ENCODE measurements at regions not wholly inside any gene's neighbourhood (a gene's known extent, or its start where the extent isn't known, plus 50 kb on each side); places are given as distances from the start of the nearest gene placed in this dataset.

DNA sequence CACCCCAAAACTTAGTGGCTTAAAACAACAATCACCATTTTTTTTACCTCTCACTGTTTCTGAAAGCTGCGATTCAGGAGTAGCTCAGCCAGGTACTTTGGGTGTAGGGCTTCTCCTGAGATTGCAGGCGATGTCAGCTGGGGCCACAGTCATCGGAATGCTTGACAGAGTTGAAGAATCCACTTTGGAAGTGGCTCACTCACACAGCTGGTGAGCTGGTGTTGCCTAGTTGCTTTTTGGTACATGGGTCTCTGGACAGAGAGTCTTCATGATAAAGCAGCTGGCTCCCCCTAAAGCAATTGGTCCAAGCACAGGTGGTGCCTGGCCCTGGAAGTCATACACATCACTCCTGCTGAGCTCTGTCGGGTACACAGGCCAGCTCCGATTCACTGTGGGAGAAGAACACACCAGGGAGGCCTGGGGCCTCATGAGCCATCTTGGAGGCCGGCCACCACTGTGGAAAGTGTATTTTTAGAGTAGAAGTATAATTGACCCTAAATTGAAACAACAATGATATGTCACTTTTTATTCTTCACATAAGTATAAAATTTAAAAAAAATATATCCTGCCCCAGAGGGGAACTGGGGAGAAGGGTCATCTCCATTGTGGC lies 75.2 kb upstream of the GALNT2 start:
- intact Hi-C loops (cut with DNase I; ENCODE audit: low total_unique reads) (no loop called here), in situ Hi-C loops (cut with MboI; ENCODE audit: low pct_ligation_motif_present in 1 of 4, low pct_unique_long_range_greater_than_20kb in 1 of 4, low sequenced_read_pairs in 3 of 4) (no loop called here)
- Histone ChIP-seq H3K27me3 (no peaks in the 10 kb centered on the region), H3K4me1 (peaks cover 0 to 2% (median 0%) of the 10 kb centered on the region in 4 donors), H3K9me3 (no peaks in the 10 kb centered on the region), H3K27ac (no peak overlapping the region), H3K4me3 (no peak overlapping the region), H3K36me3 (no peaks in the 10 kb centered on the region)
- DNase-seq = no peak
- 88 to 94% methylated on average over 3 to 6 of the region's 6 CpGs for WGBS, 2 donors (ENCODE audit: low coverage in 1 of 2)
- TF ChIP-seq EP300 (IDR thresholded peaks at IDR 0.05; ENCODE audit: low read depth) (no peak), POLR2A (IDR thresholded peaks at IDR 0.05) (no peak), POLR2AphosphoS5 (IDR thresholded peaks at IDR 0.05) (no peak)
- TF ChIP-seq, protein P1, sequence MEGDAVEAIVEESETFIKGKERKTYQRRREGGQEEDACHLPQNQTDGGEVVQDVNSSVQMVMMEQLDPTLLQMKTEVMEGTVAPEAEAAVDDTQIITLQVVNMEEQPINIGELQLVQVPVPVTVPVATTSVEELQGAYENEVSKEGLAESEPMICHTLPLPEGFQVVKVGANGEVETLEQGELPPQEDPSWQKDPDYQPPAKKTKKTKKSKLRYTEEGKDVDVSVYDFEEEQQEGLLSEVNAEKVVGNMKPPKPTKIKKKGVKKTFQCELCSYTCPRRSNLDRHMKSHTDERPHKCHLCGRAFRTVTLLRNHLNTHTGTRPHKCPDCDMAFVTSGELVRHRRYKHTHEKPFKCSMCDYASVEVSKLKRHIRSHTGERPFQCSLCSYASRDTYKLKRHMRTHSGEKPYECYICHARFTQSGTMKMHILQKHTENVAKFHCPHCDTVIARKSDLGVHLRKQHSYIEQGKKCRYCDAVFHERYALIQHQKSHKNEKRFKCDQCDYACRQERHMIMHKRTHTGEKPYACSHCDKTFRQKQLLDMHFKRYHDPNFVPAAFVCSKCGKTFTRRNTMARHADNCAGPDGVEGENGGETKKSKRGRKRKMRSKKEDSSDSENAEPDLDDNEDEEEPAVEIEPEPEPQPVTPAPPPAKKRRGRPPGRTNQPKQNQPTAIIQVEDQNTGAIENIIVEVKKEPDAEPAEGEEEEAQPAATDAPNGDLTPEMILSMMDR (IDR thresholded peaks at IDR 0.05) = no peak

DNA sequence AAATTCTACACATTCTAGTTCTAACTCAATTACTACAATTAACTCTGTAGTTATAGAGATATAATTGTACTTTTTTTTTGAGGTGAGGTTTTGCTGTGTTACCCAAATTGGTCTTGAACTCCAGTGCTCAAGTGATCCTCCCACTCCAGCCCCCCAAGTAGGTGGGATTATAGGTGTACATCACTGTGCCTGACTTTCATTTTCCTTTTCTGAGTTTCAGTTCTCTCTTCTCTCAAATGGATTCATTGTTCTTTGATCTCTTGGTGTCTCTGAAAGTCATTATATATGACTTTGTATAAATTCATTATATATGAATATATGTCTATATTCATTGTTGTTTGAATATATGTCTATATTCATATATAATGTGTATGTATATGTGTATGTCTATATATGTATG lies 74.0 kb upstream of the GALNT2 start:
- H3K36me3 ChIP-seq = no peaks in the 10 kb centered on the region
- intact Hi-C loops (cut with DNase I; ENCODE audit: low total_unique reads) = no loop called here
- no peak overlapping the region for H3K4me3 ChIP-seq
- no peaks in the 10 kb centered on the region for H3K9me3 ChIP-seq
- H3K4me1 ChIP-seq = peaks cover 0 to 2% (median 0%) of the 10 kb centered on the region in 4 donors
- in situ Hi-C loops (cut with MboI; ENCODE audit: low pct_ligation_motif_present in 1 of 4, low pct_unique_long_range_greater_than_20kb in 1 of 4, low sequenced_read_pairs in 3 of 4) = no loop called here
- no peak for DNase-seq
- no peaks in the 10 kb centered on the region for H3K27me3 ChIP-seq
- no peak for TF ChIP-seq EP300 (IDR thresholded peaks at IDR 0.05; ENCODE audit: low read depth)
- TF ChIP-seq, protein P1 (IDR thresholded peaks at IDR 0.05) = no peak
- TF ChIP-seq POLR2AphosphoS5 (IDR thresholded peaks at IDR 0.05) = no peak
- TF ChIP-seq POLR2A (IDR thresholded peaks at IDR 0.05) = no peak
- no peak overlapping the region for H3K27ac ChIP-seq

GRCh38 chr1:229993894-229994293 lies 73.1 kb upstream of the GALNT2 start:
- no peak overlapping the region for H3K4me3 ChIP-seq
- intact Hi-C loops (cut with DNase I; ENCODE audit: low total_unique reads) = no loop called here
- TF ChIP-seq POLR2A (IDR thresholded peaks at IDR 0.05) = no peak
- TF ChIP-seq EP300 (IDR thresholded peaks at IDR 0.05; ENCODE audit: low read depth) = no peak
- TF ChIP-seq, protein P1 (IDR thresholded peaks at IDR 0.05) = no peak
- TF ChIP-seq POLR2AphosphoS5 (IDR thresholded peaks at IDR 0.05) = no peak
- DNase-seq = no peak
- no peaks in the 10 kb centered on the region for H3K27me3 ChIP-seq
- WGBS, 2 donors (ENCODE audit: low coverage in 1 of 2) = 82 to 92% methylated on average over 2 to 3 of the region's 3 CpGs
- in situ Hi-C loops (cut with MboI; ENCODE audit: low pct_ligation_motif_present in 1 of 4, low pct_unique_long_range_greater_than_20kb in 1 of 4, low sequenced_read_pairs in 3 of 4) = no loop called here
- H3K36me3 ChIP-seq = no peaks in the 10 kb centered on the region
- H3K9me3 ChIP-seq = no peaks in the 10 kb centered on the region
- H3K27ac ChIP-seq = no peak overlapping the region
- peaks cover 0 to 2% (median 0%) of the 10 kb centered on the region in 4 donors for H3K4me1 ChIP-seq

DNA sequence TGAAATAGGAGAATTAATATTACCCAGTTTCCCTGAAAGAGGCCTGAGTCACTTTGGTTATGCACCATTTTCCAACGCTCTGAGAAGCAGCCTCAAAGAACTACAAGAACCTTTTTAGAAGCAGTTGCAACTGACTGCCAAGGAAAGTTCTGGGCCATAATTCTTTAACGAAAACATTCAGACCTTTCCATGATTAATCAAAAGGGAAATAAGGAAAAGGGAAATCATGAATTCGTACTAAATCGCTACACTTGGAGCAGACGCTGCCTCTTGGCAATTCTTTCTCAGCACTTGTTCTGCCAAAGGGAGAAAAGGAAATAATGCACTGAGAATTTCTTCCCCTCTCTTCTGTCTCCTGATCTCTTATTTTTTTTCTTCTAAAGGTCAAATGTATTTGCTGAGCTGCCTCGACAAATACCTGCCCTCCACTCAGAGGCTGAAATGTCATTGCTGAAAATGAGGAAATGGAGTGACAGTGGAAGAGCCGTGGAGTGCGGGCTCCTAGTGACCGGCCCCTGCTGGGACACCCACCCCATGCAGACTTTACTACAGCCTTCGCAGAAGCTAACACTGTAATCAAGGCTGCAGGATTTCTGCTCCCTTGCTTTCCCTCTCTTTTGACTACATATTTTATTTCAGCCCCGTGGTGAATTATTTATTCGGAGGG lies 67.9 kb upstream of the GALNT2 start:
- intact Hi-C loops (cut with DNase I; ENCODE audit: low total_unique reads) (no loop called here), in situ Hi-C loops (cut with MboI; ENCODE audit: low pct_ligation_motif_present in 1 of 4, low pct_unique_long_range_greater_than_20kb in 1 of 4, low sequenced_read_pairs in 3 of 4) (no loop called here)
- Histone ChIP-seq H3K27ac (peak overlapping the region in 2 of 4 donors; percentile 13 to 67), H3K4me3 (no peak overlapping the region), H3K27me3 (no peaks in the 10 kb centered on the region), H3K36me3 (no peaks in the 10 kb centered on the region), H3K9me3 (no peaks in the 10 kb centered on the region), H3K4me1 (peaks cover 2 to 29% (median 16%) of the 10 kb centered on the region in 4 donors)
- DNase-seq = no peak
- WGBS, 2 donors (ENCODE audit: low coverage in 1 of 2) = 75 to 76% methylated on average over 8 to 12 of the region's 12 CpGs
- TF ChIP-seq, protein P1 (IDR thresholded peaks at IDR 0.05) = no peak
- TF ChIP-seq EP300 (IDR thresholded peaks at IDR 0.05; ENCODE audit: low read depth) (no peak), POLR2A (IDR thresholded peaks at IDR 0.05) (no peak), POLR2AphosphoS5 (IDR thresholded peaks at IDR 0.05) (peak in 1 of 3 donors; percentile 33)
